ENCODE measurements at regions not wholly inside any gene's neighbourhood (a gene's known extent, or its start where the extent isn't known, plus 50 kb on each side); places are given as distances from the start of the nearest gene placed in this dataset.
A peak's percentile ranks its signal among the peaks of the same experiment; 100 is the strongest.

DNA sequence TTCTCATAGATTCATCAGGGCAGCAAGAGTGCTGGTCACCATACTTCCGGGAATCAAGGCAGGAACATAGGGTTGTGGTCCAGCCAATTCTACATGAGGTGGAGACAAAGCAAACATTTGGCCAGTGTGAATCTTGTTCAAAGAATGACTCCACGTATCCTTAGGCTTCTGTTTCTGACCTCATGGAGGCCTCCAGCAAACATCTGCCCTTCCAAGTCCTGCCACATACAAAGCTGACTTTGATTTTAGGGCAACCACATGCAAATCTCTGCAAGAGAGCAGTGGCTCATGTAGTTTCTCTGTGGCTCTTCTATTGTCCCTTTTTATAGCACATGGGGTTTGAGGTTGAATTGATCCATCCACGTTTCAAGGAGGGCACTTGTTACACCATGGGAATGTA lies 132.1 kb upstream of the MMADHC start:
- no peak overlapping the region for H3K27ac ChIP-seq (ENCODE audit: insufficient read depth in 1 of 2, low read depth in 1 of 2, low read length in 2 of 2, poor library complexity in 1 of 2, severe bottlenecking in 2 of 2)
- ChIA-PET CTCF (no interaction called here), POLR2A (no interaction called here)
- H3K27me3 ChIP-seq (replicated peaks in 2 of 5; ENCODE audit: control insufficient read depth in 4 of 5, insufficient read depth in 5 of 5, low read length in 4 of 5): peaks cover 0 to 3% (median 0%) of the 10 kb centered on the region in 5 experiments
- no peak for DNase-seq
- no peaks in the 10 kb centered on the region for H3K9me3 ChIP-seq (ENCODE audit: control extremely low read depth in 1 of 5, control insufficient read depth in 4 of 5, insufficient read depth in 2 of 5, low read depth in 1 of 5, low read length in 4 of 5)
- no peak overlapping the region for H3K4me3 ChIP-seq (ENCODE audit: control insufficient read depth in 1 of 7, extremely low read depth in 1 of 7, insufficient read depth in 4 of 7, low read depth in 2 of 7, low read length in 6 of 7)
- WGBS (ENCODE audit: insufficient coverage): 93% methylated on average over 2 of the region's 3 CpGs
- H3K4me1 ChIP-seq (ENCODE audit: control extremely low read depth in 1 of 4, control insufficient read depth in 4 of 4, insufficient read depth in 4 of 4, low read length in 3 of 4): no peaks in the 10 kb centered on the region
- no peaks in the 10 kb centered on the region for H3K36me3 ChIP-seq (ENCODE audit: control insufficient read depth in 4 of 4, insufficient read depth in 4 of 4, low read length in 3 of 4)

GRCh38 chr2:149716687-149717086 lies 129.1 kb upstream of the MMADHC start:
- no peaks in the 10 kb centered on the region for H3K4me1 ChIP-seq (ENCODE audit: control extremely low read depth in 1 of 4, control insufficient read depth in 4 of 4, insufficient read depth in 4 of 4, low read length in 3 of 4)
- H3K9me3 ChIP-seq (ENCODE audit: control extremely low read depth in 1 of 5, control insufficient read depth in 4 of 5, insufficient read depth in 2 of 5, low read depth in 1 of 5, low read length in 4 of 5): no peaks in the 10 kb centered on the region
- H3K4me3 ChIP-seq (ENCODE audit: control insufficient read depth in 1 of 7, extremely low read depth in 1 of 7, insufficient read depth in 4 of 7, low read depth in 2 of 7, low read length in 6 of 7): no peak overlapping the region
- no peak for DNase-seq
- ChIA-PET CTCF (no interaction called here), POLR2A (no interaction called here)
- 91% methylated on average over 6 of the region's 6 CpGs for WGBS (ENCODE audit: insufficient coverage)
- H3K27me3 ChIP-seq (replicated peaks in 2 of 5; ENCODE audit: control insufficient read depth in 4 of 5, insufficient read depth in 5 of 5, low read length in 4 of 5): peaks cover 0 to 3% (median 0%) of the 10 kb centered on the region in 5 experiments
- no peaks in the 10 kb centered on the region for H3K36me3 ChIP-seq (ENCODE audit: control insufficient read depth in 4 of 4, insufficient read depth in 4 of 4, low read length in 3 of 4)
- no peak overlapping the region for H3K27ac ChIP-seq (ENCODE audit: insufficient read depth in 1 of 2, low read depth in 1 of 2, low read length in 2 of 2, poor library complexity in 1 of 2, severe bottlenecking in 2 of 2)

DNA sequence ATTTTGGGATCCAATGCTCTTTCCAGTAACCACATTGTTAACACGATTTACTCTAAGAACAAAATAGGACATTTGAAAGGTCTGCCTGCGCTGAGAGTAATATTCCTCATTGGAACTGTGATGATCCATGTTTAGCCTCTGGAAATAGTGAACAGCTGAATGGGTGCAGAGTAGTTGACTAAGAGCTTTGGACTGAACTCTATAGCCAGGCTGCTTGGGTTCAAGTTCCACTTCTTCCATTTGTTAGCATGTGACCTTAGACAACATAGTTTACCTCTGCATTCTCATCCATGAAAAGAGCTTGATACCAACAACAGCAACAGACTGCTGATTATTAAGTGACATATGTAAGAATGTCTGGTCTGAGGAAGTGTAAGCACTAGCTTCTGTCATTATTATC lies 128.3 kb upstream of the MMADHC start:
- CTCF ChIA-PET: no interaction called here
- H3K27ac ChIP-seq (ENCODE audit: insufficient read depth in 1 of 2, low read depth in 1 of 2, low read length in 2 of 2, poor library complexity in 1 of 2, severe bottlenecking in 2 of 2): no peak overlapping the region
- 100% methylated on average over 1 of the region's 2 CpGs for WGBS (ENCODE audit: insufficient coverage)
- H3K4me3 ChIP-seq (ENCODE audit: control insufficient read depth in 1 of 7, extremely low read depth in 1 of 7, insufficient read depth in 4 of 7, low read depth in 2 of 7, low read length in 6 of 7): no peak overlapping the region
- no peaks in the 10 kb centered on the region for H3K36me3 ChIP-seq (ENCODE audit: control insufficient read depth in 4 of 4, insufficient read depth in 4 of 4, low read length in 3 of 4)
- POLR2A ChIA-PET: no interaction called here
- no peaks in the 10 kb centered on the region for H3K4me1 ChIP-seq (ENCODE audit: control extremely low read depth in 1 of 4, control insufficient read depth in 4 of 4, insufficient read depth in 4 of 4, low read length in 3 of 4)
- no peaks in the 10 kb centered on the region for H3K9me3 ChIP-seq (ENCODE audit: control extremely low read depth in 1 of 5, control insufficient read depth in 4 of 5, insufficient read depth in 2 of 5, low read depth in 1 of 5, low read length in 4 of 5)
- peaks cover 0 to 3% (median 0%) of the 10 kb centered on the region in 5 experiments for H3K27me3 ChIP-seq (replicated peaks in 2 of 5; ENCODE audit: control insufficient read depth in 4 of 5, insufficient read depth in 5 of 5, low read length in 4 of 5)
- DNase-seq: no peak

DNA sequence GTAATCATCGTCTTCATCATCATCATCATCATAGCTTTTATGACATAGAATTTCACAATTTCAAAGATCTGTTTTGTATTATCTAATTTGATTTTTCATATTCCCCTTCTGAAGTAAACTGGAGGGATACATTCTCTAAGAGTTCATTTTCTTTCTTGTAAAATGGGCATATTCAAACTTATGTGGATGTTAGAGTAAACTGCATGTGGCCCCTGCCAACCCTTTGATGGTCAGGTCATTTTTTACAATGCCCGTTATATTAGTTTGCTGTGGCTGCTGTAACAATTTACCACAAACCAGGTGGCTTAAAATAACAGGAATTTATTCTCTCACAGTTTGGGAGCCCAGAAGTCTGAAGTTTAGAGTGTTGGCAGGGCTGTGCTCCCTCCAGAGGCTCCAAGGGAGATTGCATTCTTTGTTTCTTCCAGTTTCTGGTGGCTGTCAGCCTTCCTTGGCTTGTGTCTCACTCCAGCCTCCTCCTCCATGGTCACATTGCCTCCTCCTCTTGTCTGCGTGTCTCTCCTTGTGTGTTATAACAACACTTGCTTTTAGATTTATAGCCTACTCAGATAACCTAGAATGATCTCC lies 127.5 kb upstream of the MMADHC start:
- no peaks in the 10 kb centered on the region for H3K4me1 ChIP-seq (ENCODE audit: control extremely low read depth in 1 of 4, control insufficient read depth in 4 of 4, insufficient read depth in 4 of 4, low read length in 3 of 4)
- CTCF ChIA-PET: no interaction called here
- no peaks in the 10 kb centered on the region for H3K9me3 ChIP-seq (ENCODE audit: control extremely low read depth in 1 of 5, control insufficient read depth in 4 of 5, insufficient read depth in 2 of 5, low read depth in 1 of 5, low read length in 4 of 5)
- H3K36me3 ChIP-seq (ENCODE audit: control insufficient read depth in 4 of 4, insufficient read depth in 4 of 4, low read length in 3 of 4): no peaks in the 10 kb centered on the region
- WGBS (ENCODE audit: insufficient coverage): 50% methylated on average over 1 of the region's 3 CpGs
- H3K27ac ChIP-seq (ENCODE audit: insufficient read depth in 1 of 2, low read depth in 1 of 2, low read length in 2 of 2, poor library complexity in 1 of 2, severe bottlenecking in 2 of 2): no peak overlapping the region
- H3K27me3 ChIP-seq (replicated peaks in 2 of 5; ENCODE audit: control insufficient read depth in 4 of 5, insufficient read depth in 5 of 5, low read length in 4 of 5): peaks cover 0 to 3% (median 0%) of the 10 kb centered on the region in 5 experiments
- H3K4me3 ChIP-seq (ENCODE audit: control insufficient read depth in 1 of 7, extremely low read depth in 1 of 7, insufficient read depth in 4 of 7, low read depth in 2 of 7, low read length in 6 of 7): no peak overlapping the region
- POLR2A ChIA-PET: no interaction called here
- peak in 2 of 3 donors; percentile 1 for DNase-seq

GRCh38 chr2:149709496-149710263 lies 122.1 kb upstream of the MMADHC start:
- H3K4me3 ChIP-seq (ENCODE audit: control insufficient read depth in 1 of 7, extremely low read depth in 1 of 7, insufficient read depth in 4 of 7, low read depth in 2 of 7, low read length in 6 of 7): no peak overlapping the region
- WGBS (ENCODE audit: insufficient coverage): 93% methylated on average over 4 of the region's 8 CpGs
- H3K36me3 ChIP-seq (ENCODE audit: control insufficient read depth in 4 of 4, insufficient read depth in 4 of 4, low read length in 3 of 4): no peaks in the 10 kb centered on the region
- H3K27ac ChIP-seq (ENCODE audit: insufficient read depth in 1 of 2, low read depth in 1 of 2, low read length in 2 of 2, poor library complexity in 1 of 2, severe bottlenecking in 2 of 2): no peak overlapping the region
- H3K27me3 ChIP-seq (replicated peaks in 2 of 5; ENCODE audit: control insufficient read depth in 4 of 5, insufficient read depth in 5 of 5, low read length in 4 of 5): no peaks in the 10 kb centered on the region
- no peaks in the 10 kb centered on the region for H3K4me1 ChIP-seq (ENCODE audit: control extremely low read depth in 1 of 4, control insufficient read depth in 4 of 4, insufficient read depth in 4 of 4, low read length in 3 of 4)
- no peak for DNase-seq
- no peaks in the 10 kb centered on the region for H3K9me3 ChIP-seq (ENCODE audit: control extremely low read depth in 1 of 5, control insufficient read depth in 4 of 5, insufficient read depth in 2 of 5, low read depth in 1 of 5, low read length in 4 of 5)
- ChIA-PET POLR2A (no interaction called here), CTCF (no interaction called here)

DNA sequence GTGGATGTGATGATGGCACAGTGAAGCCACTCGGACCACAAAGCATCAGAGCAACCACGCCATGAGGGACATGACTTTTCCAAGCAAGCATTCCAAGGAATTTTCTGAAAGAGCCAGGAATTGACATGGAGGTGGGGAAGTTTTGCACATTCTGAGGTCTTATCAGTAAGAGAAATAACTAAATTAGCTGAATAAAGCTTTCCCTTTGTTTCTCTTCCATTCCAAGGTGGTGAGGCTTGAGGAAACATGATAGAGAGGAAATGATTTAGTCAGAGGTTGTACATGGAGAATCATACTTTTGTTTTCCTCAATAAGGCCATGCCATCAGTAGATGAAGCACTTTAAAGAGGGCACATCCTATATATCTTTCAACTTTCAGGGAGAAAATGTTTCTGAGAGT lies 115.7 kb upstream of the MMADHC start:
- Histone ChIP-seq H3K4me1 (ENCODE audit: control extremely low read depth in 1 of 4, control insufficient read depth in 4 of 4, insufficient read depth in 4 of 4, low read length in 3 of 4) (no peaks in the 10 kb centered on the region), H3K36me3 (ENCODE audit: control insufficient read depth in 4 of 4, insufficient read depth in 4 of 4, low read length in 3 of 4) (no peaks in the 10 kb centered on the region), H3K27ac (ENCODE audit: insufficient read depth in 1 of 2, low read depth in 1 of 2, low read length in 2 of 2, poor library complexity in 1 of 2, severe bottlenecking in 2 of 2) (no peak overlapping the region), H3K4me3 (ENCODE audit: control insufficient read depth in 1 of 7, extremely low read depth in 1 of 7, insufficient read depth in 4 of 7, low read depth in 2 of 7, low read length in 6 of 7) (no peak overlapping the region), H3K27me3 (replicated peaks in 2 of 5; ENCODE audit: control insufficient read depth in 4 of 5, insufficient read depth in 5 of 5, low read length in 4 of 5) (no peaks in the 10 kb centered on the region), H3K9me3 (ENCODE audit: control extremely low read depth in 1 of 5, control insufficient read depth in 4 of 5, insufficient read depth in 2 of 5, low read depth in 1 of 5, low read length in 4 of 5) (no peaks in the 10 kb centered on the region)
- DNase-seq: no peak
- ChIA-PET POLR2A (no interaction called here), CTCF (no interaction called here)
- WGBS (ENCODE audit: insufficient coverage): 100% methylated on average over 2 of the region's 2 CpGs

DNA sequence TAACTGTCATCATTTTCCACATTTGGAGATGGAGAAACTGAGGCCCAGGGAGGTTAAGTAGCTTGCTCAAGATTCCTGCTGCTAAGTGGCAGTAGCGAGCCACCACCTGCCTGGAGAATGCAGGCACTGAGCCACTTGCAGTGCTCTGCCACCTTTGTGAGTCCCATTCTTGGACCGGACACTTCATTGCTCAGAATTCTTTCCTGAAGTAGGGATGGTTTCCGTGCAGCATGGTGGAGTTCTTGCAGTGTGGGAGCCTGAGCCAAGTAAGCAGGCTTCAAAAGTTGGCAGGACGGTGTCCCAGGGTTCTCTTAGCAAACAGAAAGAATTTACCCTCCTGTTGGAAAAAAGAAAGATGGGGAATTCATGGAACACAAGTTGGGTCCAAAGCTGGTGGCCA lies 115.0 kb upstream of the MMADHC start:
- CTCF ChIA-PET: no interaction called here
- no peaks in the 10 kb centered on the region for H3K27me3 ChIP-seq (replicated peaks in 2 of 5; ENCODE audit: control insufficient read depth in 4 of 5, insufficient read depth in 5 of 5, low read length in 4 of 5)
- no peaks in the 10 kb centered on the region for H3K4me1 ChIP-seq (ENCODE audit: control extremely low read depth in 1 of 4, control insufficient read depth in 4 of 4, insufficient read depth in 4 of 4, low read length in 3 of 4)
- DNase-seq: no peak
- no peak overlapping the region for H3K27ac ChIP-seq (ENCODE audit: insufficient read depth in 1 of 2, low read depth in 1 of 2, low read length in 2 of 2, poor library complexity in 1 of 2, severe bottlenecking in 2 of 2)
- WGBS (ENCODE audit: insufficient coverage): 93% methylated on average over 4 of the region's 4 CpGs
- no peaks in the 10 kb centered on the region for H3K36me3 ChIP-seq (ENCODE audit: control insufficient read depth in 4 of 4, insufficient read depth in 4 of 4, low read length in 3 of 4)
- H3K9me3 ChIP-seq (ENCODE audit: control extremely low read depth in 1 of 5, control insufficient read depth in 4 of 5, insufficient read depth in 2 of 5, low read depth in 1 of 5, low read length in 4 of 5): no peaks in the 10 kb centered on the region
- no peak overlapping the region for H3K4me3 ChIP-seq (ENCODE audit: control insufficient read depth in 1 of 7, extremely low read depth in 1 of 7, insufficient read depth in 4 of 7, low read depth in 2 of 7, low read length in 6 of 7)
- POLR2A ChIA-PET: no interaction called here

All from common myeloid progenitor, CD34-positive (primary cell).